ENCODE measurements at regions not wholly inside any gene's neighbourhood (a gene's known extent, or its start where the extent isn't known, plus 50 kb on each side); places are given as distances from the start of the nearest gene placed in this dataset.

- TF ChIP-seq CTCF (IDR thresholded peaks at IDR 0.05) (no peak), POLR2A (IDR thresholded peaks at IDR 0.05) (no peak)
Observed at GRCh38 chr18:39485696-39486095, 1920.1 kb upstream of the CELF4 start.
